IMR-90 (cell line): ENCODE measurements at regions not wholly inside any gene's neighbourhood (a gene's known extent, or its start where the extent isn't known, plus 50 kb on each side); places are given as distances from the start of the nearest gene placed in this dataset.

Source experiments
- ATAC-seq: fragments of 200-7000 bp; cut with Tn5 transposase; 2 replicates; pipeline ENCODE4 v1.9.1; 2020; ENCODE audit warnings: low read depth, mild to moderate bottlenecking, moderate library complexity
- BruUV-seq: library from RNA; stranded (reverse); fragments of 400-500 nt; replicated peaks from 2 replicates; lab custom pipeline; 2021; lab: Mats Ljungman, UMichigan
- CTCF ChIA-PET: fragments of 300-600 bp; formaldehyde crosslinking; extraction: SDS; loops from one replicate; lab custom pipeline; 2021; ENCODE audit warnings: antibody characterized with exemption; lab: Yijun Ruan, JAX
- POLR2A ChIA-PET: fragments of 300-600 bp; sonication (Branson Sonifier 250); formaldehyde crosslinking; loops from one replicate; lab custom pipeline; 2022; ENCODE audit warnings: antibody characterized with exemption; ENCODE audit not compliant: unreplicated experiment; lab: Charles Lee
- DNase-seq: peaks from one replicate; pipeline ENCODE4 v3.0.0; 2013
- H2AFZ ChIP-seq: replicated peaks from 2 replicates; pipeline ENCODE3; 2013; ENCODE audit warnings: low read length, mild to moderate bottlenecking; ENCODE audit not compliant: poor library complexity
- H2AK5ac ChIP-seq: 2 replicates; pipeline ENCODE4 v1.6.1; 2013; ENCODE audit warnings: low read depth, low read length, inconsistent platforms
- H2AK9ac ChIP-seq: replicated peaks from 2 replicates; pipeline ENCODE3; 2013; ENCODE audit warnings: mild to moderate bottlenecking, low read depth, low read length, moderate library complexity; ENCODE audit not compliant: poor library complexity
- H2BK120ac ChIP-seq: 2 replicates; pipeline ENCODE4 v1.6.1; 2013; ENCODE audit warnings: low read depth, low read length, inconsistent platforms
- H2BK15ac ChIP-seq: 3 replicates; pipeline ENCODE4 v1.6.1; 2013; ENCODE audit warnings: low read depth, low read length, inconsistent platforms
- H2BK20ac ChIP-seq: 2 replicates; pipeline ENCODE4 v1.6.1; 2013; ENCODE audit warnings: low read depth, mild to moderate bottlenecking, inconsistent platforms, low read length, moderate library complexity
- H2BK5ac ChIP-seq: 2 replicates; pipeline ENCODE4 v1.6.1; 2013; ENCODE audit warnings: mild to moderate bottlenecking, low read depth, low read length, inconsistent platforms; ENCODE audit not compliant: poor library complexity, severe bottlenecking
- H3K14ac ChIP-seq: replicated peaks from 2 replicates; pipeline ENCODE4 v1.6.1; 2013; ENCODE audit warnings: low read depth, low read length, inconsistent platforms
- H3K18ac ChIP-seq: 2 replicates; pipeline ENCODE4 v1.6.1; 2013; ENCODE audit warnings: low read depth, low read length, control low read depth
- H3K23ac ChIP-seq: 2 replicates; pipeline ENCODE4 v1.6.1; 2013; ENCODE audit warnings: low read depth, low read length, inconsistent platforms
- H3K27ac ChIP-seq: 2 replicates; pipeline ENCODE4 v1.5.1; 2013; ENCODE audit warnings: mild to moderate bottlenecking, control low read depth, low read length; ENCODE audit not compliant: insufficient read depth
- H3K27me3 ChIP-seq: 2 replicates; pipeline ENCODE4 v1.6.1; 2013; ENCODE audit warnings: low read length; ENCODE audit not compliant: control insufficient read depth, insufficient read depth
- H3K36me3 ChIP-seq: 2 replicates; pipeline ENCODE4 v1.6.1; 2013; ENCODE audit warnings: low read length, mixed read lengths; ENCODE audit not compliant: control insufficient read depth, insufficient read depth
- H3K4ac ChIP-seq: 2 replicates; pipeline ENCODE4 v1.6.1; 2013; ENCODE audit warnings: low read depth, low read length, inconsistent platforms
- H3K4me1 ChIP-seq: 2 replicates; pipeline ENCODE4 v1.6.1; 2013; ENCODE audit warnings: low read length, mixed read lengths; ENCODE audit not compliant: control insufficient read depth, insufficient read depth
- H3K4me2 ChIP-seq: 2 replicates; pipeline ENCODE4 v1.6.1; 2013; ENCODE audit warnings: low read depth, mild to moderate bottlenecking, control low read depth, low read length, moderate library complexity
- H3K4me3 ChIP-seq: 2 replicates; pipeline ENCODE4 v1.5.1; 2013; ENCODE audit warnings: low read depth, mild to moderate bottlenecking, control low read depth, low read length, moderate library complexity; ENCODE audit not compliant: insufficient read depth
- H3K56ac ChIP-seq: 2 replicates; pipeline ENCODE4 v1.6.1; 2013; ENCODE audit warnings: low read length, inconsistent platforms; ENCODE audit not compliant: insufficient read depth; ENCODE audit errors: extremely low read depth
- H3K79me1 ChIP-seq, 2 experiments: 2 replicates each; pipeline ENCODE4 v1.6.1; 2013; ENCODE audit warnings: low read length in 2 of 2, inconsistent platforms in 1 of 2, low read depth in 1 of 2
- H3K9ac ChIP-seq: 2 replicates; pipeline ENCODE4 v1.6.1; 2013; ENCODE audit warnings: low read depth, low read length, control low read depth
- H3K9me1 ChIP-seq: 2 replicates; pipeline ENCODE4 v1.6.1; 2013; ENCODE audit warnings: low read length, inconsistent platforms; ENCODE audit not compliant: insufficient read depth
- H3K9me3 ChIP-seq: 2 replicates; pipeline ENCODE4 v1.6.1; 2013; ENCODE audit warnings: low read length; ENCODE audit not compliant: control insufficient read depth, insufficient read depth
- H4K20me1 ChIP-seq: 2 replicates; pipeline ENCODE4 v1.6.1; 2013; ENCODE audit warnings: low read length, inconsistent platforms; ENCODE audit not compliant: insufficient read depth
- H4K5ac ChIP-seq: 2 replicates; pipeline ENCODE4 v1.6.1; 2013; ENCODE audit warnings: mild to moderate bottlenecking, low read depth, low read length, control low read depth
- H4K8ac ChIP-seq, 2 experiments: 2 replicates each; pipeline ENCODE4 v1.6.1; 2013; ENCODE audit warnings: low read depth in 2 of 2, low read length in 2 of 2, control low read depth in 1 of 2, inconsistent platforms in 1 of 2
- H4K91ac ChIP-seq: 2 replicates; pipeline ENCODE4 v1.6.1; 2013; ENCODE audit warnings: low read depth, low read length, inconsistent platforms; ENCODE audit not compliant: insufficient read depth
- BHLHE40 ChIP-seq: fragments of 150-350 bp; IDR thresholded peaks from 2 replicates; pipeline ENCODE4 v1.6.1; 2016; ENCODE audit warnings: mild to moderate bottlenecking, low read depth, low read length
- FOS ChIP-seq: fragments of 150-350 bp; IDR thresholded peaks from 2 replicates; pipeline ENCODE4 v1.6.1; 2016; ENCODE audit warnings: low read depth, low read length
- NFE2L2 ChIP-seq: fragments of 150-350 bp; IDR thresholded peaks from 2 replicates; pipeline ENCODE4 v1.6.1; 2016; ENCODE audit warnings: low read depth, mild to moderate bottlenecking, low read length
- POLR2A ChIP-seq: IDR thresholded peaks from 2 replicates; pipeline ENCODE4 v1.6.1; 2012; ENCODE audit warnings: mild to moderate bottlenecking, low read depth, low read length
- USF2 ChIP-seq: fragments of 150-350 bp; IDR thresholded peaks from 2 replicates; pipeline ENCODE4 v1.6.1; 2017; ENCODE audit warnings: mild to moderate bottlenecking, antibody characterized with exemption, low read length, low read depth
- dilution Hi-C: fragments of 300-500 bp; cut with HindIII; formaldehyde crosslinking; loops from one replicate; pipeline ENCODE4 v1.14.3; 2018; ENCODE audit warnings: low sequenced_read_pairs; ENCODE audit not compliant: unreplicated experiment
- in situ Hi-C: fragments of 300-500 bp; cut with MboI; formaldehyde crosslinking; loops from 3 replicates; pipeline ENCODE4 v1.14.3; 2019; ENCODE audit warnings: low sequenced_read_pairs, inconsistent platforms, mixed read lengths
- intact Hi-C: fragments of 100-400 bp; cut with micrococcal nuclease; formaldehyde crosslinking; loops from 2 replicates; pipeline ENCODE4 v1.10.0; 2022

DNA sequence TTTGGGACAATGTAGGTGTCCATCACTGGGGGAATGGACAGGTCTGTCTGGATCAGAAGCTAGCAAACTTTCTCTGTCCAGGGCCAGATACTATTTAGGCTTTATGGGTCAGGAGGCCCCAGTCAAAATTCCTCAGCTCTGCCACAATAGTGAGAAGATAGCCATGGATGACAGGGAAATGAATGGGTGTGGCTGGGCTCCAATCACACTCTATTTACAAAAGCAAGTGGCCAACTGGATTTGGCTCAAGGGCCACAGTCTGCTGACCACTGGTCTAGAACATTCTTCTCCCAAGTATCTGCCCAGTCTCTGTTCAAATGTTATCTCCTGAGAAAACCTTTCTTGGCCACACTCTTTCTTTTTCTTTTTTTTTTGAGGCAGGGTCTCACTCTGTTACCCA, 339.9 kb downstream of the SOX9 start:
- Histone ChIP-seq H3K4me3 (no peak overlapping the region), H3K14ac (peak overlapping the region; percentile 36; the same call in 1 of the 2 replicates), H3K79me1 (peaks cover 48 to 69% of the 10 kb centered on the region in 2 experiments), H3K9ac (no peak overlapping the region), H3K27ac (no peak overlapping the region), H4K91ac (no peak overlapping the region), H3K18ac (no peak overlapping the region), H2AK9ac (peak overlapping the region; percentile 32), H2AK5ac (no peak overlapping the region), H2BK20ac (no peak overlapping the region), H2BK5ac (no peak overlapping the region), H4K8ac (no peak overlapping the region), H2BK15ac (no peak overlapping the region), H3K36me3 (no peaks in the 10 kb centered on the region), H4K20me1 (peaks cover 6% of the 10 kb centered on the region), H2AFZ (no peak overlapping the region), H3K9me3 (no peaks in the 10 kb centered on the region), H4K5ac (no peak overlapping the region), H3K56ac (no peak overlapping the region), H3K4me2 (no peak overlapping the region), H3K27me3 (no peaks in the 10 kb centered on the region), H3K9me1 (peaks cover 22% of the 10 kb centered on the region), H3K4ac (no peak overlapping the region), H3K4me1 (peaks cover 10% of the 10 kb centered on the region), H2BK120ac (no peak overlapping the region), H3K23ac (no peak overlapping the region)
- ChIA-PET POLR2A (no interaction called here), CTCF (no interaction called here)
- intact Hi-C loops, result no loop called here
- in situ Hi-C loops, result no loop called here
- dilution Hi-C loops, result no loop called here
- no peak for ATAC-seq
- no TSS peak for BruUV-seq
- TF ChIP-seq NFE2L2, result no peak
- no peak for TF ChIP-seq USF2
- no peak for TF ChIP-seq BHLHE40
- TF ChIP-seq POLR2A, result no peak
- no peak for TF ChIP-seq FOS
- DNase-seq, result no peak
